H1 (cell line): ENCODE measurements at regions not wholly inside any gene's neighbourhood (a gene's known extent, or its start where the extent isn't known, plus 50 kb on each side); places are given as distances from the start of the nearest gene placed in this dataset.

ENCODE experiments used
- NRF1 ChIP-seq: IDR thresholded peaks from 2 replicates; pipeline ENCODE4 v1.6.1; 2011; ENCODE audit warnings: mild to moderate bottlenecking, low read depth, low read length, improper control_type of control experiment
- POLR2AphosphoS5 ChIP-seq: IDR thresholded peaks from 2 replicates; pipeline ENCODE4 v1.6.1; 2011; ENCODE audit warnings: low read depth, low read length
- TAF7 ChIP-seq: optimal IDR thresholded peaks from 2 replicates; pipeline ENCODE3; 2011; ENCODE audit warnings: low read depth, mild to moderate bottlenecking, inconsistent platforms, low read length, moderate library complexity, borderline replicate concordance

DNA sequence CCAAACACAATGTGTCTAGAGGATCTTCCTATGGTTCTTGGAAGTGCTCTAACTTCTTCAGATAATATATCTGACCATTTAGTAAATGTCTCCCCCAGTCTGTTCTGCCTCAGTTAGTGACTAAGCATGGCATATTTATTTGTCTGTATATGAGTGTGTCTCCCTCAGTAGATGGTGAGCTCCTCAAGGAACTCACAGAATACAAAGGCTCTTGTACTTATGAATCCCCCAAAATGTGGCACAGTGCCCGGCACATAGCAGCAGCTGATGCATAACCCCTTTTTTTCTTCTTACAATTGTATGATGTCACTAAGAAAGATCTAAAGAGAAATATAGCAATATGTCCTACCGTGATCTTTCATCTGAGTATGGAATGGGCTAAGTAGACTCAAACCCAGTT is 264.7 kb upstream of the PRICKLE1 start:
- TF ChIP-seq POLR2AphosphoS5 (no peak), TAF7 (no peak), NRF1 (no peak)
